Forelimb muscle (tissue), 1 donor: ENCODE measurements at regions not wholly inside any gene's neighbourhood (a gene's known extent, or its start where the extent isn't known, plus 50 kb on each side); places are given as distances from the start of the nearest gene placed in this dataset.
"Not testable (repeated sequence)": the region's sequence is repeated elsewhere in the genome, so short reads cannot be mapped to it uniquely, and the experiment has no call there.

Experiments
- DNase-seq: peaks from one replicate; pipeline ENCODE4 v3.0.0-alpha.2; 2013; ENCODE audit warnings: low read depth

DNA sequence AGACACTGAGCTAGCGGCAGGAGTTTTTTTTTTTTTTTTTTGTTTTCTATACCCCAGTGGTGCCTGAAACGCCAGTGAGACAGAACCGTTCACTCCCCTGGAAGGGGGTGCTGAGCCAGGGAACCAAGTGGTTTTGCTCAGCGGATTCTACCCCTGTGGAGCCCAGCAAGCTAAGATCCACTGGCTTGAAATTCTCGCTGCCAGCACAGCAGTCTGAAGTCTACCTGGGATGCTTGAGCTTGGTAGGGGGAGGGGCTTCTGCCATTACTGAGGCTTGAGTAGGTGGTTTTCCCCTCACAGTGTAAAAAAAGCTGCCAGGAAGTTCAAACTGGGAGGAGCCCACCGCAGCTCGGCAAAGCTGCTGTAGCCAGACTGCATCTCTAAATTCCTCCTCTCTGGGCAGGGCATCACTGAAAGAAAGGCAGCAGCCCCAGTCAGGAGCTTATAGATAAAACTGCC lies 173.0 kb downstream of the DMAC1 start:
- not testable (repeated sequence) for DNase-seq

GRCh38 chr9:7622481-7622880 lies 177.1 kb downstream of the DMAC1 start:
- DNase-seq: no peak

DNA sequence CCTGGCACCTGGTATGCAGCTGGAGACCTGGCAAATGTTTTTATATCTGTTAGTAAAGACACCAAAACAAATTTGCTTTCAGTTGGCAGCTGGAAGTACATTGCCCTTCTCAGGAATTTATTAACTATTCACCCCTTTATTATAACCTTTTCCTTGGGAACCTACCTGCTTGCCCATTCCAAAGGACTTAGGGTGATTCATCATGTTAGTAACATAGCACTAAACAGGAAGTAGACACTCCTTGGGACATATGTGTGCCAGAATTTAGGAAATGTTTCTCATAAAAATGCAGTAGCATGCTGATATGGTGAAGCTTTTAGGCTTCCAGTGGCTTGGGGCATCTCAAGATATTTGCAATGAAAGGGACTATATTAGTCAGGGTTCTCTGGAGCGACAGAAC lies 184.2 kb downstream of the DMAC1 start:
- DNase-seq: no peak

GRCh38 chr9:7613931-7614330 lies 185.6 kb downstream of the DMAC1 start:
- DNase-seq: no peak

- DNase-seq: no peak
Observed at GRCh38 chr9:7608261-7608660, 191.3 kb downstream of the DMAC1 start.

DNA sequence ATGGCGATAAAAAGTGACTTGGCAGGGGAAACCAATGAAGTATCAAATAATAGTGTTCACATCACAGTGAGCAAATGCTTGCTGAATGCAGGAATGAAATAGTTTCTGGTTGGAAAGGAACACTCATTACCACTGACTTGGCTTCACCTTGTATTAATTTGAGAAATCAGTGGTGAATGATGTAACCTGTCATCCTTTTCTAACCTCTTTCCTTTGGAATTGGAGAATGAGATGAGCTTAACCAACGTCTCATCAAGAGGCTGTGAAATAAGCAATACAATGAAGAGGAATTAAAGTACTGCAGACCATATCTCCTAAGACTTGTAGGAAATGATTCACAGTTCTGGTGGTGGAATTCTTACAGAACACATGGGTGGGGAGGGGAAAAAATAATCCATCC lies 192.2 kb downstream of the DMAC1 start:
- no peak for DNase-seq

DNA sequence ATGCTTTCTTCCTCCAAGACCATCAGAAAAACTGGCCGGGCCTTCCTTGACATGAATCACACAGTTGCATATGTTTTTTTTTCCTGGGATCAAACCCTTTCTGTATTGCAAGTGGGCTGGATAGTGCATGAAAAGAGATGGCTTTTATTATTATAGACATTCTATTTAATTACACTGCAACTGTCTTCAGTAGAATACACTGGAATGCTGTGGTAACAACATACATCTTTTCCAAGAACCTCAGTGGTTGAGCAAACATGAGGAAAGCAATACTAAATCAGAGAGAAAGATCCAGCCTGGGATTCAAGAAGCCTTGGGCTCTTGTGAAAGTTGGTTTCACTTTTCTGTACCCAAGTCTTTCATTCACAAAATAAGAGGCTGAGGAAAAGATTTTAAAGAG lies 193.0 kb downstream of the DMAC1 start:
- no peak for DNase-seq

- no peak for DNase-seq
Observed at GRCh38 chr9:7601739-7602138, 197.8 kb downstream of the DMAC1 start.

- no peak for DNase-seq
Observed at GRCh38 chr9:7597716-7598115, 201.9 kb downstream of the DMAC1 start.

DNA sequence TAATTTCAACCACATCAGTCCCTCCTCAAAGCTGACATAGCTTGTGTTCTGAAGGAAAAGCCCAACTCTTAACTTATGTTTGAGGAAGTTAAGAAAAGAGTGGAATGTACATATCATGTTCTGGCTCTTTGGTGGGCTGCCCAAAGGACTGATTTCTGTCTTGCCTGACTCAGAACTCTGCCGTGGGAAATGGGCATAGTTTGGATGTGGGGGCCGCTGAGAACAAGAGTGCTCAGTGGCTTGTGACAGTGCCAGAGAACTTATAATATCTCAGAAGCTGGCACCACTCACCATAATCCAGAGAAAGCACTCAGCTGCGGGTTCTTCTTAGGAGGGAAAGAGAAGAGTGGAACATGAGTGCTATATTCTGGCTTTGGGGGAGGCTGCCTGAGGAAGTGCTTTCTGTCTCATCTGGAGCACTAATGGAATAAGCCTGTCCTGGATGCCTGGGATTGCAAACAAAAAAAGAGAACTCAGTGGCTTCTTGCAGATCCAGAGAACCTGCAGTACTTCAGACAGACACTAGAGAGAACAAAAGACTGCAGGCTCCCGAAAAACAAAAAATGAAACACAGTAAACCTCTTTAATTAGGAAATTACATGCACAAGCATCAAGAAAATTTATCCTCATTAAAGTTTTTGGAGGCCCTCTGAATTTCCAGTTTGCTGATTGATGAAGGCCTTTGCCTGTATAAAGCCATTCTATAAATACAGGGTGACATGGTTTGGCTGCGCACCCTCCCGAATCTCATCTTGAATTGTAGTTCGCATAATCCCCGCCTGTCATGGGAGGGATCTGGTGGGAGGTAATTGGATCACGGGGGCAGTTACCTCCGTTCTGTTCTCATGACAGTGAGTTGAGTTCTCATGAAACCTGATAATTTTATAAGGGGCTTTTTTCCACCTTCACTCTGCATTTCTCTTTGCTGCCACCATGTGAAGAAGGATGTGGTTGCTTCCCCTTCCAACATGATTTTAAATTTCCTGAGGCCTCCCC lies 207.0 kb downstream of the DMAC1 start:
- no peak for DNase-seq

GRCh38 chr9:7591501-7591900 lies 208.1 kb downstream of the DMAC1 start:
- DNase-seq: no peak

- no peak for DNase-seq
Observed at GRCh38 chr9:7580568-7580967, 219.0 kb downstream of the DMAC1 start.

GRCh38 chr9:7579351-7579750 lies 220.2 kb downstream of the DMAC1 start:
- no peak for DNase-seq

DNA sequence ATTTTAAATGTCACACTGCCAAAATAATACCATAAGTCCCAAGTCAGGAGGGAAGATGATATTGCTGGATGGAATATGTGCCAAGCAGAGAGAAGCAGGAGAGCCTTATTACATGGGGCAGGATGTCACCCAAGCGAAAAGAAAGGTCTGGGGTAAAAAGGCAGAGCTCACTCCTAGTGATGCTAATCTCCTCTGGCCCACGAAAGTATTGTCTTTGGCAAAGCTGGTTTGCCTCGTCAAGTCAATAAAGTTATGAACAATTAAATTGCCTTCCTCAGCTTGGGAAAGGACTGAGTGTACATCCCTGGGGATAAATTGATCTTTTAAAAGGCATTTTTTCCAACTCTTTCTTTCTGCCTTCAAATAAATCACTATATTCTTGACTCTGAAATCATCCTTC lies 220.6 kb downstream of the DMAC1 start:
- DNase-seq: no peak

DNA sequence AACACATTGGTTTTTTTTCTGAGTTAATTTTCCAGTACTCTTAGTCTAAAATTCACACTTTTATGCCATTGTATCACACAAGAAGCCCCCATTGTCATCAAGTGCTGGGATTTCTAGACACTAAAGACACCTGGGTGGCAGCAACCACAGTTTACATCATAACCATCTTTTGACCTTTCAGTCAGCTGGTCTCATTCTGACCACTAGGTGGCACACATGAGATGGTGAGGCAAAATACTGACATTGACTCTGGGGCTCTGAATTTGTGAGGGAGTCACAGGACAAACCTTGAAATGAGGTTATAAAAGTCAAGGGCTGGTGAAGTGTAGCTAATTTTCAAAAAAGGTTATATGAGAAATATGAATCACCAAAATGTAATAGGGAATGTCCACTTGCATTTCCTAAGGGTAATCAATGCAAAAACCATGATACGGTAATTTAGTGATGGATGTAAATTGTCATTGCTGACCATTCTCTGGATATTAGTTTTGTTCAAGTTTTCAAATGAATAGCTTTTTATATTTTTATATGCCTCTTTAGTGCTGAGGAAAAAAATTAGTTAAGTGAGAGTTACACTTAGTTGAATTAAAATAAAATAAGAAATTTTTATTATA lies 229.4 kb downstream of the DMAC1 start:
- DNase-seq: no peak

GRCh38 chr9:7567687-7568086 lies 231.9 kb downstream of the DMAC1 start:
- no peak for DNase-seq

GRCh38 chr9:7561527-7562080 lies 238.0 kb downstream of the DMAC1 start:
- no peak for DNase-seq

GRCh38 chr9:7560669-7561305 lies 238.8 kb downstream of the DMAC1 start:
- DNase-seq: no peak

DNA sequence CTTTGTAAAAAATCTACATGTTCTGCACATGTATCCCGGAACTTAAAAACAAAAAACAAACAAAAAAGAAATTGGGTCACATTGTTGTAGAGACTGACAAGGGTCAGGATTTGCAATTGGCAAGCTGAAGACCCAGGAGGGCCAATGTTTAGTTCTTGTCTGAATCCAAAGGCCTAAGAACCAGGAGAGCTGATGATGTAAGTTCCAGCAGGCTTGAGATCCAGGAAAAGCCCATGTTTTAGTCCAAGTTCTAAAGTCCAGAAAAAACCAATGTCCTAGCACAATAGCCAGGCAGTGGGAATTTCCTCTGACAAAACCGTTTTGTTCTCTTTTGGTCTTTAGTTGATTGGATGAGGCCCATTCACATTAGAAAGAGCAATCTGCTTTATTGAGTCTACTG lies 244.9 kb downstream of the DMAC1 start:
- DNase-seq: no peak

DNA sequence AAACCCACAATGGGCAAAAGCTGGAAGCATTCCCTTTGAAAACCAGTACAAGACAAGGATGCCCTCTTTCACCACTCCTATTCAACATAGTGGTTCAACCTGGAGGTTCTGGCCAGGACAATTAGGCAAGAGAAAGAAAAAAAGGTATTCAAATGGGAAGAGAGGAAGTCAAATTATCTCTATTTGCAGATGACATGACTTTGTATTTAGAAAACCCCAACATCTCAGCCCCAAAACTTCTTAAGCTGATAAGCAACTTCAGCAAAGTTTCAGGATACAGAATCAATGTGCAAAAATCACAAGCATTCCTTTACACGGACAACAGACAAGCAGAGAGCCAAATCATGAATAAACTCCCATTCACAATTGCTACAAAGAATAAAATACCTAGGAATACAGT lies 246.9 kb downstream of the DMAC1 start:
- DNase-seq: not testable (repeated sequence)

DNA sequence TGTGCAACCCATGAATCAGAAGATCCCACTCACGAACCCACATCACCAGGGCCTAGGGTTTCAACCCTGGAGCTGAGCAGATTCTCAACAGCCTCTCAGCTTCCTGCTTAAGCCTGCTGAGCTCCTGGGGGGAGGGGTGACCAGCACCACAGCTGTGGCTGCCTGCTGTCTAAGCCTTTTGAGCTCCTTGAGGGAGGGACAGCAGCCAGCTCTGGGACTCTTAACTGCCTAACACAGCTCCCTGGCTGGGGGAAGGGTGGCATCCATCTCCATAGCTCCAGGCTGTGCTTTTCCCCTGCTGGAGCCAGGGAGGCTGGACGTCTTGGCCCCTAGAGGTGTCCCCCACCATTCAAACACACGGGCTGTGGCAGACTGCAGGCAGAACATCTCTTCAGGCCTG lies 250.3 kb downstream of the DMAC1 start:
- DNase-seq: no peak

DNA sequence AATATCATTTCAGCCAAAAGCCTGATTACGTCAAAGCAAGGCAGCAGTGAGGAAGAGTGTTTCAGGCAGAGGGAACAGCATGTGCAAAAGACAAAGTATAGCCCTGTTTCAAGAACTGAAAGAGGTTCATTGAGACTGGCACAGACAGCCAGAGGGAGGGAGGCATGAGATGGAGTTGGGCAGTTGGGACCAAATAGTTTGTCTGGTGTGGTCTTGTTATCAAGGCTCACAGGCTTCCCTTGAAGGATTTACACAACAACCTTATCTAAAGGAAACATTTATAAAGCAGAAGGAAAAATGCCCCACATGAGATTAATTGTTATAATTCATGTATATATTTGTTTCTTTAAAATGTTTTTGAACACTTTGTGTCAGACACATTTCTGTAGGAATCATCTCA lies 253.3 kb downstream of the DMAC1 start:
- DNase-seq: no peak
